DMS79 (cell line): ENCODE measurements at regions not wholly inside any gene's neighbourhood (a gene's known extent, or its start where the extent isn't known, plus 50 kb on each side); places are given as distances from the start of the nearest gene placed in this dataset.
"Not testable (repeated sequence)": the region's sequence is repeated elsewhere in the genome, so short reads cannot be mapped to it uniquely, and the experiment has no call there.

Source experiments
- DNase-seq: peaks from one replicate; lab custom pipeline; 2025; lab: John Stamatoyannopoulos, UW

DNA sequence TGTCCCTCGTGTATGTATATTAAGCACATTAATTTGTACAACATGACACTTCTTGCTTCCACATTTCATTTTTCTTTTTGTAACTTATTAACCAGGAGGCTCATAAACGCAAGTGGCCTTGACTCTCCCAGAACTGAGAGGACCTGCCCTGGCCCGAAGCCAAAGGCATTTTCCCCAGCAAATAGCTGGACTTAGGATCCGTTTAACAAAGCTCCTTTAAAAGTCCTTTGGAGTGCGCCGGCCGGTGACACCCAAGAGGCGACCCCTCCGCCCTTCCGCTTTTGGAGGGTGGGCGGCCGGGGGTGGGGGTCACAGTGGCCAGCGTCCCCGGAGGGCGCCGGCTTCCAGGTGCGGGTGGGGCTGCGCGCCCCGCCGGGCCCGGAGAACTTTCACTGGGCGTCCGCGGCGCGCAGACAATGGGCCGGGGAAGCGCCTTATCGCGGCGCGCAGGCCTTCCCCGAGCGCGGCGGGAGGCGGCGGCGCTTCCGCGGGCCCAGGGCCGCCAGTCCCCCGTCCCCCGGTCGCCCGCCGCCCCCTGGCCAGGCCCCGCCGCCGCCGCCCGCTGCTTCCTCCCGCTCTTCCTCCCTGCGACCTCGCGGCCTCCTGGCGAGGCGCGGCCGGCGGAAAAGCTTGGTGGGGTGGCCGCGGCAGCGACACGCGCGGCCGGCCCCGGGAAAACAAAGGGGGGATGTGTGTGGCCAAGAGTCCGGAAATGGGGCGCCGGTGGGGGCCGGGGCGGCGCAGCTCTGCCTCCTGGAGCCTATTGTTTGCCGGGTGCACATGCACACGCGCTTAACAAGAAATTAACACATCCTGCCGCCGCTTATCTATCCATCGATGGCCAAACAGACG lies 613.4 kb downstream of the MCTP2 start:
- DNase-seq = no peak

DNA sequence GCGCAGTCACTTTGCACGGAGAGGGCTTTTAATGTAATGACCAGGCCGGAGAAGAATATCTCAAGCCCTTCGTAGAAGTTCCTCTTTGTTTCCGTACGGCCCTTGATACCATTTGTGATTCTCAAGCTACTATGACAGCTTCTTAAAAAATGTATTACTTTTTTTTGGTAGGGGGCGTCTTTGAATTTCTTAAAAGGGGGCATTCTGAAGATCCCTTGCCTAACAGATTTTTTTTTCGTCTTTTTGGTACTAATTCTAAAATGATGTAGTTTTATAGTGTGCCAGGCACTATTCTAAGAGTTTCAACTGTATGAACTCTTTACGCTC lies 614.0 kb downstream of the MCTP2 start:
- DNase-seq = no peak

DNA sequence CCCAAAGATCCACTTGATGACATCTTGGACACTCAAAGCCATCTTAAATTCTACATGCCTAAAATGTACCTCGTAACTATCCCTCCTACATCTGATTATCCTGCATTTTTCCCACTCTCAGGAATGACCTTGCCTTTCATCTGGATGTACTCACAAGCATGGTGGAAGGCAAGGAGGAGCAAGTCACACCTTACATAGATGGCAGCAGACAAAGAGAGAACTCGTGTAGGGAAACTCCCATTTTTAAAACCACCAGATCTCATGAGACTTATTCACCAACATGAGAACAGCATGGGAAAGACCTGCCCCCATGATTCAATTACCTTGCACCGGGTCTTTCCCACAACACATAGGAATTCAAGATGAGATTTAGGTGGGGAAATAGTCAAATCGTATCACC lies 616.0 kb downstream of the MCTP2 start:
- DNase-seq = no peak

DNA sequence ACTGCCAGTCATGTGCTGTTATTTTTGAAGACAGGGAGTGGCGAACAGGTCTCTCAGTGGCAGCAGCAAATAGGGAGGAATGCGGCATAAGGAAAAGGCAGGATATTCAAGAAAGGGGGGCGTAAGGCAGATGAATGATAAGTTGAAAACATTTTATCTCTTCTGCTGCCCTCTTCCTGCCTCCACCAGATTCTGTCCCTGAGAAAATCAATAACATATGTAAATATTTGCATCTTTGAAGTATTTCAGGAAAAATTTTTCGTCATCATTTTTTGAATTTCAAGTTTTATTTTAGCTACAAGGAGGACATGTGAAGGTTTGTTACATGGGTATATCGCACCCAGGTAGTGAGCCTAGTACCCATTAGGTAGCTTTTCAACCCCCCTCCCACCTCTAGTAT lies 616.7 kb downstream of the MCTP2 start:
- no peak for DNase-seq

DNA sequence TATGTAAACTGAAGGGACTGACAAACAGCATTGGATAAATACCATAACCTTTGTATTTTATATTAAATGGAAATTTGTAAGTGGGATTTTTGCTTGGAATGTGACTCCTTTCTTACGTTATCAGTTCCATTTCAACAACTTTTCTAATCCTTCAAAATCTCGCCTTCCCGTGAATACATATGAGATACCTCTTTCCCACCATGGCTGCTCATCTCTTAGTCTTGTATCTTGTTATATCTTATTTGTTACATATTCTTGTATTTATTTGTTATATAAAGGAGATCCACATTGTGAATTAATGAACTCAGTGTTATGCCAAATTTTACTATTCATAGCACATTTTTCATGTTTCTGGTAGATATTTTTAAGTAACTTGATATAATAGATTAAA lies 623.7 kb downstream of the MCTP2 start:
- DNase-seq = no peak

DNA sequence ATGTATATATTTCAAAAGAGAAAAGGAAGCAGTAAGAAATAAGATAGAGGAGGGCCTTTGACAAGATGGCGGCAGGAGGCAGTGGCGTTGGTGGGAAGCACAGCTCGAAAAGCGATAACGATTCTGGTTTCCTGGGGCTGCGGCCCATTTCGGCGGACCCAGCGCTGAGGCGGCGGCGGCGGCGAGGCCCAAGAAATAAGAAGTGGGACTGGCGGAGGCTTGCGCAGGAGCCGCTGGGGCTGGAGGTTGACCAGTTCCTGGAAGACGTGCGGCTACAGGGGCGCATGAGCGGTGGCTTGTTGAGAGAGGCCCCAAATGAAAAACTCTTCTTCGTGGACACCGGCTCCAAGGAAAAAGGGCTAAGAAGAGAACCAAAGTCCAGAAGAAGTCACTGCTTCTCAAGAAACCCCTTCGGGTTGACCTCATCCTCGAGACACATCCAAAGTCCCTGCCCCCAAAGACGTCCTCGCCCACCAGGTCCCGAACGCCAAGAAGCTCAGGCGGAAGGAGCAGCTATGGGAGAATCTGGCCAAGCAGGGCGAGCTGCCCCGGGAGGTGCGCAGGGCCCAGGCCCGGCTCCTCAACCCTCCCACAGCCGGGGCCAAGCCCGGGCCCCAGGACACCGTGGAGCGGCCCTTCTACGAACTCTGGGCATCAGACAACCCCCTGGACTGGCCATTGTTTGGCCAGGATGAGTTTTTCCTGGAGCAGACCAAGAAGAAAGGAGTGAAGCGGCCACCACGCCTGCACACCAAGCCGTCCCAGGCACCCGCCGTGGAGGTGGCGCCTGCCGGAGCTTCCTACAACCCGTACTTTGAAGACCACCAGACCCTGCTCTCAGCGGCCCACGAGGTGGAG lies 624.3 kb downstream of the MCTP2 start:
- DNase-seq = no peak

DNA sequence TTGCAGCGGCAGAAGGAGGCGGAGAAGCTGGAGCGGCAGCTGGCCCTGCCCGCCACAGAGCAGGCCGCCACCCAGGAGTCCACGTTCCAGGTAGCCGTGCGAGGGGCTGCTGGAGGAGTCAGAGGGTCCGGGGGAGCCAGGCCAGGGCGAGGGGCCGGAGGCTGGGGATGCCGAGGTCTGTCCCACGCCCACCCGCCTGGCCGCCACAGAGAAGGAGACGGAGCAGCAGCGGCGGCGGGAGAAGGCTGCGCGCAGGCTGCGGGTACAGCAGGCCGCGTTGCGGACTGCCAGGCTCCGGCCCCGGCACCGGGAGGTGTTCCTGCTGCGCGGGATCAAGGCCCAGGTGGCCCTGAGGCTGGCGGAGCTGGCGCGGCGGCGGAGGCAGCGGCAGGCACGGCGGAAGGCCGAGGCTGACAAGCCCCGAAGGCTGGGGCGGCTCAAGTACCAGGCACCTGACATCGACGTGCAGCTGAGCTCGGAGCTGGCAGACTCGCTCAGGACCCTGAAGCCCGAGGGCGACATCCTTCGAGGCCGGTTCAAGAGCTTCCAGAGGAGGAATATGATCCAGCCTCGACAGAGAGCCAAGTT lies 625.0 kb downstream of the MCTP2 start:
- no peak for DNase-seq

DNA sequence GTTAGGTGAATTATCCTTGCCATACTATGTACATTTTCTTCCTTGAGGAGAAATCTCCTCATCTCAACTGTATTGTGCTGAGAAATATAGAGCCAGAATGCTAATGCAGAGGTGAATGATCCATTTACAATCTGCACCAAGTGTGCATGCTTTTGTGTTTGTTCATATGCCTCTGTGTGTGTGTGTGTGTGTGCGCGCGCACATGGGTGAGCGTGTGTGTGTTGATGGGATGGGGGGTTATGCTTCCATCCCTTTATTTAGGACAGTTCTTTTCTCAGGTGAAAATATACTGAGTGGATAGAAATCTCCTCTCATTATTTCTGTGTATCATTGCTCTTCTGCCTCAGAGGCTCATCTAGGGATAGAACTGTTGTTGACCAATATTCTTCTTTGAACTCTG lies 626.1 kb downstream of the MCTP2 start:
- DNase-seq = no peak

DNA sequence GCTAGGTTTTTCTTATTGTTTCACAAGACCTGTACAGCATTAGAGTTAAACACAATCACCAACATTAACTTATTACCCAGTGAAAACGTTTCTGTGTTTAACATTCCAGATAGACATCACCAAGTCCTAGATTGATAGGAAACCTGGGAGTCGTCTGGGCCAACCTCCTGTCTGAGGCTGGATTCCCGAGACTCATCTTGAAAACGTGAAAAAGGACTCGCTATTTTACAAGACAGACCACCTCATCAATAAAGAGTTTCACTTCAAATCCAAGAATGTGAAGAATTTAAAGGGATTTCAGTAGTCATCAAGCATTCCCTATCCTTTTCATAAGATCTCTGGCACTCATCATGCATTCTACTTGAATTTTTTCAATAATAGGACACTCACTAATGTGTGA lies 626.6 kb downstream of the MCTP2 start:
- no peak for DNase-seq

DNA sequence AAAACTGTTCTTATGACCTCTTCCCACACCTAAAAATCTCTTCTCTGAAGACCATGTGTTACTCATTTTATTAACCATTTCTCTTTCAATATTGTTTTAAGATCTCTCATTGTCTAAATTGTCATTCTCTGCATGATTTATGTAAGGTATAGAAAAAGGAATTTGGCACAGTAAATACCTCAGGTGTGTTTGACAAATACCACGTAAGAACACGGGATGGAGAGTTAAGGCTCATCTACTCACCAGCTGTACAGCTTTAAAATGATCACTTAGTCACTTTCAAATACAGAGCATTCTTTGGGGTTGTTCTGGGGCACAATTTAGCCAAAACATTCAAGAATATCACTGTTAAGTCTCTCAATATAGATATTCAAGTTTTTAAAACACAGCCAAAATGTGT lies 627.1 kb downstream of the MCTP2 start:
- DNase-seq = no peak

DNA sequence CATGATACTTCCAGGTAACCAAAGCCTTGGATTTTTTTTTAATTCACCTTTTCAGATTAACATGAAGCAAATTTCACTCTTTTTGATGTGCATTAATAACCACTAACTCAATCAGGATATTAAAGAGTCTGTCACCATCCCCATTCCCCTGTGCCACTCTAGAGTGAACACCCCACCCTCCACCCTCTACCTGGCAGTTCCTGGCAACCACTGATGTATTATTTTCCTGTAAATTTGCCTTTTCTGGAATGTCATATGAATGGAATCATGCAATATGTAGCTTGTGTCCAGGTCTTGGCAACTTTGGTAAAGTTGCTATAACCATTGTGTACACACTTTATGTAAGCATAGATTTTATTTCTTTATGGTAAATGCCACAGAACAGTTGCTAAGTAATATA lies 627.6 kb downstream of the MCTP2 start:
- DNase-seq = no peak

DNA sequence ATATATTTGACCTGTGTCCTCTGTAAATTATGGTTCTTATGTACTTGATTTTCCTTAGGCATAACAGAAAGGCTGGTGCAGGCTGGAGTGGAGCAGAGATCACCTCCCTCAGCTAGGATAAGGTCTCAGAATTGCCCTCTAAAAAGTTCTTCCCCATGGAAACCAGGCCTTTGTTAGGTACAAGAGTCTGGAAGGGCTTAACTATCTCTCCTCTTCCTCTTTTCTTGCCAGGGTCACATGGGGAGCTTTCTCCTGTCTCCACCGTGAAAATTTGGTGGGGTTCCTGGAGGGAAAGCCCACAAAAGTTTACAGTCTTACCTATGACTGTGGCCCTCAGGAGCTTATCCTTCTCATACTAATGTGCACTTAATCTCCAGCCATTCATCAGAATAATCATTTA lies 633.2 kb downstream of the MCTP2 start:
- DNase-seq = no peak

DNA sequence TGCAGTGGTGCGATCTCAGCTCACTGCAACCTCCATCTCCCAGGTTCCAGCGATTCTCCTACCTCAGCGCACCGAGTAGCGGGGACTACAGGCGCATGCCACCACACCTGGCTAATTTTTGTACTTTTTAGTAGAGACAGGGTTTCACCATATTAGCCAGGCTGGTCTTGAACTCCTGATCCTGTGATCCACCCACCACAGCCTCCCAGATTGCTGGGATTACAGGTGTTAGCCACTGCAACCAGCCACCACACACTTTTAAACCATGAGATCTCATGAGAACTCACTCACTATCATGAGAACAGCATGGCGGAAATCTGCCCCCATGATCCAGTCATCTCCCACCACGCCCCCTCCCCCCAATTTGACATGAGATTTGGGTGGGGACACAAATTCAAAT lies 636.9 kb downstream of the MCTP2 start:
- not testable (repeated sequence) for DNase-seq

DNA sequence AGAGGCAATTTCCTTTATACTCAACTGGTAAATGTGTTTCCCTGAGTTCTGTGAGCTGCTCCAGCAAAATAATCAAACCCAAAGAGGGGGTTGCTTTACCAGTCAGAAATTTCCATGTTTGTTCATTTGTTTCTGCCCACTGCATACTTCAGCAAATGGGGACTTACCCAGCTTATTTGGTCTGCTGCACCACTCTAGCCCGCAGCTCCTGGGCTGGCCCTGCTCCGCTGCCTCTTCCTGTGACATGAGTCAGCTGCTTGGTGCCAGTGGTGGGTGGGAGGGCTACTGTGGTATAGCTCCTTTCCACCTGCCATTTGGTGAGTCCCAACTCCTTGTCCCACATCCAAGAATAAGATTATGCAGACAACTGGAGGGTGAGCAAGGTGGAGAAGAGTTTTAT lies 644.2 kb downstream of the MCTP2 start:
- no peak for DNase-seq

DNA sequence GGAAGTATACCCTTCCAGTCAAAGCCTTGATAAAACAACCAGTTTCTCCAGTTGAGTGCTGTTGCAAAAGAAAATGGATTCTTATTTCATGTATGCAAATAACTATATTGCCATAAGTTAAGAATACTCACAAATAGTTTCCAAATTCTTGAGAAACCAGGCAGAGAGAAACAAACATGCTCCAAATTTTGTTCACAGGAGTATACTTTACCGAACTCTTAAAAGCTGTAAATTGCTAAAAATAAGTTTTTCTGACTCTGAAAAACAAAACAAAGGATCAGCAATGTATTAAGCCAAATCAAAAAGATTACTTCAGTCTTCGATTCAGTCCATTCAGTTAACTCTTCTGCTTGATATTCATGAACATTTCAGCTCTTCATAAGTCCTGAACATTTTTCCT lies 646.5 kb downstream of the MCTP2 start:
- DNase-seq = no peak

DNA sequence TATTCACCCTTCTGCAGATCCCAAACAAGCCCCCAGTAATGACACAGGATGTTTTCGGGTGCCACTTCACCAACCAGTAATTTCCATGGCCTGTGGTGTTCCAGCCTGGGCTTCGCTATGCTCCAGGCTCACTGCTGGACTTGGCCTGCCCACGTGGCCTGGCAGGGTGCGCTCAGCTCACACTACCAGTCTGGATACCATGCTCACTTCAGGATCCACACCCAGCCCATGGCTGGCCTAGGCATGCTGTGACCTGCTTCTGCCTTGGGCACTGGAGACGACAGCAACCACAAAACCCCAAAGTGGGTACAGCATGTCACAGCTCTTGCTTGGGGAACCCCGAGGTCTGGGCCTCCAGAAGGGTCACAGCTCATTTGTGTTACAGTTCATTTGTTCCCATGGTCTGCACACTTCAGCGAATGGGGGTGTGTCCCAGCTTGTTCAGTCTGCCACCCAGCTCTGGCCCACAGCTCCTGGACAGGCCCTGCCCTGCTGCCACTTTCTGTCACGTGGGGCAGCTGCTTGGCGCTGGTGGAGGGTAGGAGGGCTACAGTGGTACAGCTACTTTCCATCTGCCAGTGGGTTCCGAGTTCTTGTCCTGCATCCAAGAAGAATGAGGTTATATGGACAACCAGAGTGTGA lies 650.8 kb downstream of the MCTP2 start:
- no peak for DNase-seq

DNA sequence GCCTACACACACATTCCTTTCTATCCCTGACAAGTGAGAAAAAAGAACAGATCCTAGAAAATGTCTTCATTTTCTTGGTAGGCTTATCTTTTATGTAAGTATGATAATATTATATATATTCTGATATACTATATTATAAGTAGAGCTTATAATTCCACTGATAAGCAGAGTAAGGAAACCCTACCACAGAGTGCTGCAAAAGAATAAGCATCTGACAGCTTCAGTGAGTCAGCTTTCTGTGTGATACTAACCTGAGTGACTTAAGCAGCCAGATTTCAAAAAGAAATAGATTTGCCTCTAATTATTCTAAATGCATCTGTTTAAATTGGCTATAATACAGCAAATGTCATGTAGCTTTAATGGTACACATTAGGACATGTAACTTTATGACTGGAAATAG lies 656.0 kb downstream of the MCTP2 start:
- no peak for DNase-seq

DNA sequence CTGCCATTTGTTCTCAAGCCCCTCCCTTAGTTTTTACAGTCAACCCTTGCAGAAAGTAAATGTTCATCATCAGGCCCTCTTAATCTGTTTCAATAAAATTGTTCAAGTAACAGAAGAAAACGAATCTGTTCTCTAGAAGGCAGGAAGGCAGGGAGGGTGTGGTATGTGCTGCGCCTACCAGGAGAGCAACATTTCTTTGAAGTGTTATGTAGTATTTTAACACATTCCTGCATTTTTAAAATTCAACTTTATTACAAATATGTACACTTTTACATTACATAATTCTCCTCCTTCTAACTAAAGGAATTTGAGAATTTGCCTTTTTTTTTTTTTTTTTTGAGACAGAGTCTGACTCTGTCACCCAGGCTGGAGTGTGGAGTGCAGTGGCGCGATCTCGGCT lies 657.8 kb downstream of the MCTP2 start:
- DNase-seq = no peak

DNA sequence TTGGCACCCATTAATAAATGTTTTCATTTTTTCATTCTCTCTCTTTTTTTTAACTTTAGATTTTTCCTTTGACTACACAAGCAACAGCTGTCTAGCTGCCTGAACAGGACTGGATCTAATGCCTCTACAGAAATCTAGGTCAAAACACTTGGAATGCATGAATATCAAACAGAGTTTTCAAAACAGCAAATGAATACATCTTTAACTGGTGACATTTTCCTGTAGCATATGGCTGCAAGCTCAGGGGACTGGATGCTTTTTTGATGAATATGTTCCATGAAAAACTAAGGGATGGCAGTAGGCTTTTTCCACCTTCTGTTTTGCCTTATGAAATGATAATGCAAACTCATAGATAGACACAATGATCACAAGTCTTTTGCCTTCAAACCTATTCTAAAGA lies 661.7 kb downstream of the MCTP2 start:
- no peak for DNase-seq

DNA sequence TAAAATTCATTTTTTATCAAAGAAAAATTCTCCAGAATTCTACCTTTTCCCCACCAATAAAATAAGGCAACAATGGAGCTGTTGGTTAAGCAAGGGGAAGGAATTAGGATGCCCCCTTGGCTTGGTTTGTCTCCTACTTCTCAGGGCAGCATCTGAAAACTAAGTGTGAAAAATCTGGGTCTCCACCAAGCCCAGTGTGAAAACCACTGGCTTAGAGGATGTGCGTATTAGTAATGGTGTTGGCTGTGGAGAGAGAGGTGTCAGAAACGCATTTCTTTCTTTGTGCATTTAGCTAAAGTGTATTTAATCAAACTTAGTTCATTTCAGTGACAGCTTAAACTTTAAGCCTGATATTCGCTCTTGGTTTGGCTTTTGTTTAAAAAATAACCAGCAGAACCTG lies 662.7 kb downstream of the MCTP2 start:
- no peak for DNase-seq

DNA sequence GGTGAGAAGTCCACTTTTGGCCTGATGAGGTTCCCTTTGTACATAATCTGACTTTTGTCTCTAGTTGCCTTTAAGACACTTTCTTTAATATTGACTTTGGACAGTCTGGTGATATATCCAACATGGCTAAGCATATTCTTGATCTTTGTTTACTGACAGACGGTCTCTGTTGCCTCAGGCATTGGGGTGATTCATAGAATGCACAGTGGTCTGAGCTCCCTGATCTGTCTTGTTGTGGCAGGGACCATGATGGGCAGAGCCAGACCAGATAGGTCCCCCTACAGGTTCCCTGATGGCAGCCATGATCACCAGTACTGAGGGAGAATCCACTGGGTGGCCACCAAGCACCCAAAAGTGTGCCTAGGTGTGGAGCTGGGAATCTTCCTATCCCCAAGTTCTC lies 678.1 kb downstream of the MCTP2 start:
- DNase-seq = no peak

DNA sequence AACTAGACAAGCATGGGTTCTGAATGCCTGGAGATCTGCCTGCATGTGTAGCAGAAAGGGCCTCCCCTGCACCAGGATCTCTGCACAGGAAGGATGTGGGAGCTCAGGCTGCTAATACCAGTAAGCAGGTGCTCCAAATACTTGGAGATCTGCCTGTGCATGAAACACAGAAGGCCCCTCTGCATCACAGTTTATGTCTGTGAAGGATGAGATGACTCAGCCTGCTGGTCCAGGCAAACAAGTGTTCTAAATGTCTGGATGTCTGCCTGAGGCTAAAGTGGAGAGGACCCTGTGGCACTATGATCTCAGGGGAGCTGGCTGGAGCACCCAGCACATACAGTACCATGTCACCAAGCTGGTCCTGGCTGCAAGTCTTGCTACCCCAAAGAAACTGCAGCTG lies 678.8 kb downstream of the MCTP2 start:
- no peak for DNase-seq

DNA sequence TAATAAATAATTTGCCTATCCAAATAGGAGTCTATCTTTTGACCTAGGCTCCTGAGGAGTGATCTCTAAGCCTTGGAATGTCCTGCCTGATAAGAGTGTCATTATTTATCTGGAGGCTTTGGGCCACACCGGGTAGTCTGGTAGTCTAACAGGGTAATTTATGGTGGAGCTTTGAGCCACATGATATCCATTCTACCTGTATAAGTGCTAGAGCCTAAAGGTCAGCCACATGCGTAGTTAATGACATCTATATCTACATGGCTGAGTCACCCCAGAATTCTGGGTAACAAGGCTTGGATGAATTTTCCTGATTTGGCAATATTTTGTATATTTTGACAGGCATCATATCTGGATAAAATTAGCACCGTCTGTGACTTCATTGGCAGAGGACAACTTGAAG lies 681.4 kb downstream of the MCTP2 start:
- DNase-seq = no peak
